ENCODE measurements at regions not wholly inside any gene's neighbourhood (a gene's known extent, or its start where the extent isn't known, plus 50 kb on each side); places are given as distances from the start of the nearest gene placed in this dataset.

GRCh38 chr6:47160702-47161101, 118.6 kb upstream of the ADGRF1 start:
- no peaks in the 10 kb centered on the region for H4K20me1 ChIP-seq (replicated peaks; ENCODE audit: control insufficient read depth, extremely low read depth, insufficient read depth, low read length)
- POLR2A ChIA-PET, result no interaction called here
- TF ChIP-seq MYC (IDR thresholded peaks at IDR 0.05; ENCODE audit: low read depth, low read length) (no peak), JUN (IDR thresholded peaks at IDR 0.05; ENCODE audit: borderline replicate concordance, insufficient read depth, insufficient read length, low read depth) (no peak), POLR2A (IDR thresholded peaks at IDR 0.05; ENCODE audit: low read depth, low read length) (no peak)
- no peak overlapping the region for H3K9ac ChIP-seq (replicated peaks; ENCODE audit: extremely low read depth, insufficient read depth, low read length)
- intact Hi-C loops (cut with micrococcal nuclease), result no loop called here
- H2AFZ ChIP-seq (ENCODE audit: low read depth, low read length), result no peak overlapping the region
- no peaks in the 10 kb centered on the region for H3K79me2 ChIP-seq (ENCODE audit: control insufficient read depth, insufficient read depth, low read length)
- dilution Hi-C loops (cut with MboI; ENCODE audit: extremely low pct_ligation_motif_present, low sequenced_read_pairs), result no loop called here
- no peaks in the 10 kb centered on the region for H3K9me3 ChIP-seq (replicated peaks; ENCODE audit: control insufficient read depth, insufficient read depth, low read length)
- DNase-seq (ENCODE audit: low read depth, low spot score) (no peak), FAIRE-seq (no peak)
- H3K4me1 ChIP-seq (ENCODE audit: control insufficient read depth, extremely low read depth, insufficient read depth, low read length), result no peaks in the 10 kb centered on the region
- no peak overlapping the region for H3K4me3 ChIP-seq (replicated peaks in 1 of 3; ENCODE audit: insufficient read depth in 1 of 3, low read depth in 1 of 3, low read length in 3 of 3)
- CTCF ChIA-PET, result no interaction called here
- BruUV-seq (replicated peaks), result no TSS peak
- no peak overlapping the region for H3K4me2 ChIP-seq (ENCODE audit: insufficient read depth, low read length)
- H3K27ac ChIP-seq (ENCODE audit: insufficient read depth, low read depth, low read length), result no peak overlapping the region
- H3K27me3 ChIP-seq (ENCODE audit: control insufficient read depth in 2 of 2, insufficient read depth in 2 of 2, low read length in 2 of 2), result no peaks in the 10 kb centered on the region
- no peaks in the 10 kb centered on the region for H3K9me1 ChIP-seq (replicated peaks; ENCODE audit: control insufficient read depth, extremely low read depth, insufficient read depth, low read length)
- no peaks in the 10 kb centered on the region for H3K36me3 ChIP-seq (ENCODE audit: control insufficient read depth in 2 of 2, extremely low read depth in 1 of 2, insufficient read depth in 2 of 2, low read length in 2 of 2)

GRCh38 chr6:47159763-47160162, 117.6 kb upstream of the ADGRF1 start:
- no peaks in the 10 kb centered on the region for H3K9me3 ChIP-seq (replicated peaks; ENCODE audit: control insufficient read depth, insufficient read depth, low read length)
- no peaks in the 10 kb centered on the region for H3K79me2 ChIP-seq (ENCODE audit: control insufficient read depth, insufficient read depth, low read length)
- TF ChIP-seq POLR2AphosphoS5 (IDR thresholded peaks at IDR 0.05; ENCODE audit: insufficient read depth, low read depth, low read length) (no peak), CTCF (IDR thresholded peaks at IDR 0.05; ENCODE audit: extremely low read depth in 1 of 2, insufficient read depth in 1 of 2, low read depth in 1 of 2, low read length in 2 of 2) (no peak), FOS (IDR thresholded peaks at IDR 0.05; ENCODE audit: borderline replicate concordance, insufficient read depth, low read length) (no peak), JUN (IDR thresholded peaks at IDR 0.05; ENCODE audit: borderline replicate concordance, insufficient read depth, insufficient read length, low read depth) (no peak), EZH2 (IDR thresholded peaks at IDR 0.05; ENCODE audit: borderline replicate concordance, low read depth, low read length, severe bottlenecking) (no peak), MAX (IDR thresholded peaks at IDR 0.05; ENCODE audit: insufficient read depth, insufficient read length) (no peak), GATA2 (IDR thresholded peaks at IDR 0.05; ENCODE audit: insufficient read depth, insufficient read length, low read depth, low read length) (no peak), POLR2A (IDR thresholded peaks at IDR 0.05; ENCODE audit: low read depth, low read length) (no peak), MYC (IDR thresholded peaks at IDR 0.05; ENCODE audit: low read depth, low read length) (no peak)
- BruUV-seq (replicated peaks), result no TSS peak
- H3K4me2 ChIP-seq (ENCODE audit: insufficient read depth, low read length), result no peak overlapping the region
- FAIRE-seq (no peak), DNase-seq (ENCODE audit: low read depth, low spot score) (no peak)
- dilution Hi-C loops (cut with MboI; ENCODE audit: extremely low pct_ligation_motif_present, low sequenced_read_pairs), result no loop called here
- no peak overlapping the region for H3K4me3 ChIP-seq (replicated peaks in 1 of 3; ENCODE audit: insufficient read depth in 1 of 3, low read depth in 1 of 3, low read length in 3 of 3)
- no peak overlapping the region for H2AFZ ChIP-seq (ENCODE audit: low read depth, low read length)
- no peaks in the 10 kb centered on the region for H4K20me1 ChIP-seq (replicated peaks; ENCODE audit: control insufficient read depth, extremely low read depth, insufficient read depth, low read length)
- H3K27ac ChIP-seq (ENCODE audit: insufficient read depth, low read depth, low read length), result no peak overlapping the region
- intact Hi-C loops (cut with micrococcal nuclease), result no loop called here
- no peaks in the 10 kb centered on the region for H3K36me3 ChIP-seq (ENCODE audit: control insufficient read depth in 2 of 2, extremely low read depth in 1 of 2, insufficient read depth in 2 of 2, low read length in 2 of 2)
- no peaks in the 10 kb centered on the region for H3K4me1 ChIP-seq (ENCODE audit: control insufficient read depth, extremely low read depth, insufficient read depth, low read length)
- CTCF ChIA-PET, result interaction anchor here (1.1 to 1.5 kb wide), 2 partner anchors 62 to 64 kb away, joined by 3 to 6 read pairs; no protein-coding TSS in a partner anchor
- no peaks in the 10 kb centered on the region for H3K9me1 ChIP-seq (replicated peaks; ENCODE audit: control insufficient read depth, extremely low read depth, insufficient read depth, low read length)
- POLR2A ChIA-PET, result no interaction called here
- no peaks in the 10 kb centered on the region for H3K27me3 ChIP-seq (ENCODE audit: control insufficient read depth in 2 of 2, insufficient read depth in 2 of 2, low read length in 2 of 2)
- no peak overlapping the region for H3K9ac ChIP-seq (replicated peaks; ENCODE audit: extremely low read depth, insufficient read depth, low read length)
